ENCODE measurements at regions not wholly inside any gene's neighbourhood (a gene's known extent, or its start where the extent isn't known, plus 50 kb on each side); places are given as distances from the start of the nearest gene placed in this dataset.

- TF ChIP-seq, protein P1, sequence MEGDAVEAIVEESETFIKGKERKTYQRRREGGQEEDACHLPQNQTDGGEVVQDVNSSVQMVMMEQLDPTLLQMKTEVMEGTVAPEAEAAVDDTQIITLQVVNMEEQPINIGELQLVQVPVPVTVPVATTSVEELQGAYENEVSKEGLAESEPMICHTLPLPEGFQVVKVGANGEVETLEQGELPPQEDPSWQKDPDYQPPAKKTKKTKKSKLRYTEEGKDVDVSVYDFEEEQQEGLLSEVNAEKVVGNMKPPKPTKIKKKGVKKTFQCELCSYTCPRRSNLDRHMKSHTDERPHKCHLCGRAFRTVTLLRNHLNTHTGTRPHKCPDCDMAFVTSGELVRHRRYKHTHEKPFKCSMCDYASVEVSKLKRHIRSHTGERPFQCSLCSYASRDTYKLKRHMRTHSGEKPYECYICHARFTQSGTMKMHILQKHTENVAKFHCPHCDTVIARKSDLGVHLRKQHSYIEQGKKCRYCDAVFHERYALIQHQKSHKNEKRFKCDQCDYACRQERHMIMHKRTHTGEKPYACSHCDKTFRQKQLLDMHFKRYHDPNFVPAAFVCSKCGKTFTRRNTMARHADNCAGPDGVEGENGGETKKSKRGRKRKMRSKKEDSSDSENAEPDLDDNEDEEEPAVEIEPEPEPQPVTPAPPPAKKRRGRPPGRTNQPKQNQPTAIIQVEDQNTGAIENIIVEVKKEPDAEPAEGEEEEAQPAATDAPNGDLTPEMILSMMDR (conservative IDR thresholded peaks at IDR 0.05; ENCODE audit: low read depth in 2 of 2): no peak
- TF ChIP-seq ETS1 (IDR thresholded peaks at IDR 0.05) (no peak), ZNF331 (CRISPR knock-in tag; IDR thresholded peaks at IDR 0.05; ENCODE audit: low read depth) (no peak), CREB1 (CRISPR knock-in tag; IDR thresholded peaks at IDR 0.05; ENCODE audit: low read depth) (no peak), EZH2phosphoT487 (IDR thresholded peaks at IDR 0.05; ENCODE audit: unreplicated experiment) (no peak), NANOG (IDR thresholded peaks at IDR 0.05; ENCODE audit: borderline replicate concordance) (no peak), POLR2AphosphoS5 (IDR thresholded peaks at IDR 0.05; ENCODE audit: low read depth) (no peak)
Observed at GRCh38 chr3:152780553-152780952, 54.4 kb upstream of the P2RY1 start (continued).

DNA sequence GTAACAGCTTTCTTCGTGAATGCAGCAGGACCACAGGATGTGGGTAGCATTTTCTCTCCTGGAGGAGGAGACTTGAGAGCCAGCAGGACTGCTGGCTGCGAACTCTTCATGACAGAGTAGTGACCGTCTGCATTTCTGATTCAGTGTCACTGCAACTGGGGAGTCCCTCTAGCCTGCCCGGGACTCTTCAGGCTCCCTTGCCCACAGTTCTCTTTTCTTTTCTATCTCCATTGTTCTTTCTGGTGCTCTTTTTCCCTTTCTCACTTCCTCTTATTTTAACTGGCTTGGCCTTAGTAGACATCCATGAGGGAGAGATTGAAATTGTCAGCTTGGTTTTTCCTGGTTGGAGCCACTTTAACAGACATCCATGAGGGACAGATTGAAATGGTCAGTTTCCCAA is 49.9 kb upstream of the P2RY1 start:
- Histone ChIP-seq H3K79me2 (replicated peaks; ENCODE audit: insufficient read depth) (no peaks in the 10 kb centered on the region), H4K20me1 (replicated peaks; ENCODE audit: insufficient read depth) (no peaks in the 10 kb centered on the region), H3K27ac (ENCODE audit: low read depth) (no peak overlapping the region), H3K4me2 (no peak overlapping the region), H3K4me3 (no peak overlapping the region), H3F3A (replicated peaks; ENCODE audit: low read depth) (no peaks in the 10 kb centered on the region), H3K4me1 (ENCODE audit: insufficient read depth) (0 out of 2 replicates have a peak, but pooled peaks cover 2% of the 10 kb centered on the region), H3K27me3 (ENCODE audit: insufficient read depth) (no peaks in the 10 kb centered on the region), H3K36me3 (ENCODE audit: insufficient read depth) (0 out of 2 replicates have a peak, but pooled peaks cover 7% of the 10 kb centered on the region), H2AFZ (no peak overlapping the region), H3K9me2 (ENCODE audit: insufficient read depth) (peaks cover 6% of the 10 kb centered on the region)
- H3K36me3 Mint-ChIP-seq (ENCODE audit: low read depth): peaks cover 20% of the 10 kb centered on the region; the same call in 2 of the 3 replicates
- no peak for TF ChIP-seq ZNF114 (CRISPR knock-in tag; IDR thresholded peaks at IDR 0.05)
- TF ChIP-seq, protein P1 (conservative IDR thresholded peaks at IDR 0.05; ENCODE audit: low read depth in 2 of 2): no peak
- TF ChIP-seq STAT1 (IDR thresholded peaks at IDR 0.05; ENCODE audit: unreplicated experiment): no peak
- no peak for TF ChIP-seq ZNF331 (CRISPR knock-in tag; IDR thresholded peaks at IDR 0.05; ENCODE audit: low read depth)
- TF ChIP-seq, protein P2, sequence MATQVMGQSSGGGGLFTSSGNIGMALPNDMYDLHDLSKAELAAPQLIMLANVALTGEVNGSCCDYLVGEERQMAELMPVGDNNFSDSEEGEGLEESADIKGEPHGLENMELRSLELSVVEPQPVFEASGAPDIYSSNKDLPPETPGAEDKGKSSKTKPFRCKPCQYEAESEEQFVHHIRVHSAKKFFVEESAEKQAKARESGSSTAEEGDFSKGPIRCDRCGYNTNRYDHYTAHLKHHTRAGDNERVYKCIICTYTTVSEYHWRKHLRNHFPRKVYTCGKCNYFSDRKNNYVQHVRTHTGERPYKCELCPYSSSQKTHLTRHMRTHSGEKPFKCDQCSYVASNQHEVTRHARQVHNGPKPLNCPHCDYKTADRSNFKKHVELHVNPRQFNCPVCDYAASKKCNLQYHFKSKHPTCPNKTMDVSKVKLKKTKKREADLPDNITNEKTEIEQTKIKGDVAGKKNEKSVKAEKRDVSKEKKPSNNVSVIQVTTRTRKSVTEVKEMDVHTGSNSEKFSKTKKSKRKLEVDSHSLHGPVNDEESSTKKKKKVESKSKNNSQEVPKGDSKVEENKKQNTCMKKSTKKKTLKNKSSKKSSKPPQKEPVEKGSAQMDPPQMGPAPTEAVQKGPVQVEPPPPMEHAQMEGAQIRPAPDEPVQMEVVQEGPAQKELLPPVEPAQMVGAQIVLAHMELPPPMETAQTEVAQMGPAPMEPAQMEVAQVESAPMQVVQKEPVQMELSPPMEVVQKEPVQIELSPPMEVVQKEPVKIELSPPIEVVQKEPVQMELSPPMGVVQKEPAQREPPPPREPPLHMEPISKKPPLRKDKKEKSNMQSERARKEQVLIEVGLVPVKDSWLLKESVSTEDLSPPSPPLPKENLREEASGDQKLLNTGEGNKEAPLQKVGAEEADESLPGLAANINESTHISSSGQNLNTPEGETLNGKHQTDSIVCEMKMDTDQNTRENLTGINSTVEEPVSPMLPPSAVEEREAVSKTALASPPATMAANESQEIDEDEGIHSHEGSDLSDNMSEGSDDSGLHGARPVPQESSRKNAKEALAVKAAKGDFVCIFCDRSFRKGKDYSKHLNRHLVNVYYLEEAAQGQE (IDR thresholded peaks at IDR 0.05; ENCODE audit: unreplicated experiment): no peak
- no peak for TF ChIP-seq JUNB (IDR thresholded peaks at IDR 0.05; ENCODE audit: unreplicated experiment)
- TF ChIP-seq ETS1 (IDR thresholded peaks at IDR 0.05): no peak
- TF ChIP-seq NANOG (IDR thresholded peaks at IDR 0.05; ENCODE audit: borderline replicate concordance): no peak
- TF ChIP-seq CREB1 (CRISPR knock-in tag; IDR thresholded peaks at IDR 0.05; ENCODE audit: low read depth): no peak
- no peak for TF ChIP-seq EZH2 (IDR thresholded peaks at IDR 0.05; ENCODE audit: low read depth, unreplicated experiment)
- TF ChIP-seq POLR2AphosphoS5 (IDR thresholded peaks at IDR 0.05; ENCODE audit: low read depth): no peak
- H3K27me3 Mint-ChIP-seq (ENCODE audit: insufficient read depth, low read depth, poor library complexity): no peaks in the 10 kb centered on the region
- no peak overlapping the region for H3K4me3 Mint-ChIP-seq
- H3K4me1 Mint-ChIP-seq: peaks cover under 1% of the 10 kb centered on the region; the same call in 2 of the 3 replicates
- ATAC-seq (no peak), DNase-seq (ENCODE audit: low spot score) (no peak)
- no peak overlapping the region for H3K27ac Mint-ChIP-seq
- peaks cover 30% of the 10 kb centered on the region for H3K9me3 Mint-ChIP-seq
